ENCODE measurements at regions not wholly inside any gene's neighbourhood (a gene's known extent, or its start where the extent isn't known, plus 50 kb on each side); places are given as distances from the start of the nearest gene placed in this dataset.

DNA sequence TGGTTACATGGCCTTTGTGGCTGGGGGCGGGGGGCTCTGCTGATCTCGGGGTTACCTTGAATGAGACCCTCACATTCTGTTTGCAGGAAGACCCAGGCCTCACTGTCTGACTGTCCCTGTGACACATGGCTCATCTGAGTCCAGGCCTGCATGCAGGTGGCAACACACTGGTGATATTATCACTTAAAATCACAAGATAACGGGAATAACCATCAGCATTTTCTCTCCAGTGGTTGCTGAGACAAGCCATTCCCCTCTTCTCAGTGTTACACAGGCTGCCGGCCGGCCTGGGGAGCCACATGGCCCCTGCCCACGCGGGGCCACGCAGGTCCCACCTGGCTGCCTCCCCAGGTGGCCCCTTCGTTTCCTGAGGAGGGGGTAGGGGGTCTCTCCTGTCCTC, 197.6 kb downstream of the ENGASE start:
- TF ChIP-seq CHD2 (IDR thresholded peaks at IDR 0.05; ENCODE audit: low read length, partially characterized antibody) = no peak
- TF ChIP-seq CTCF (IDR thresholded peaks at IDR 0.05) = no peak
- no peak for TF ChIP-seq ZNF302 (CRISPR knock-in tag; IDR thresholded peaks at IDR 0.05)

Data from A549 (cell line).